ENCODE measurements at regions not wholly inside any gene's neighbourhood (a gene's known extent, or its start where the extent isn't known, plus 50 kb on each side); places are given as distances from the start of the nearest gene placed in this dataset.

DNA sequence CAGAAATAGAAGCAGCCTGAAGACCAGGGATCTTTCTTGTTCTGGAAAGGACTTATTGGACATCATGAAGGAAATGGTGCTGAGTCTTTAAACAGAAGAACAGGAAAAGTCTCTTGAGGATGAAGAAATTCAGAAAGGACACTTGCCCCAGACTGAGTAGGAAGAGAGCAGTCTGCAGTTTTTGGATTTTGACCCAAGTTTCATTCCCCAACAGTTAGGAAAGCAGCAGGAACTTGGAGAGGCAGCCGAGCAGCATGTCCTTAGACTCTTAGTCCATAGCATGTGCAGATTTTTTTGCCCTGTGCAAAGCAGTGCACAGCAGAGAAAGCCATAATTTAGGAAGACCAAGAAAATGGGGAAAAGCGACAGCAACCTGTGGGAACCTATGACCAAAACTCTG, 927.2 kb upstream of the AUTS2 start:
- DNase-seq (ENCODE audit: low read depth): no peak

DNA sequence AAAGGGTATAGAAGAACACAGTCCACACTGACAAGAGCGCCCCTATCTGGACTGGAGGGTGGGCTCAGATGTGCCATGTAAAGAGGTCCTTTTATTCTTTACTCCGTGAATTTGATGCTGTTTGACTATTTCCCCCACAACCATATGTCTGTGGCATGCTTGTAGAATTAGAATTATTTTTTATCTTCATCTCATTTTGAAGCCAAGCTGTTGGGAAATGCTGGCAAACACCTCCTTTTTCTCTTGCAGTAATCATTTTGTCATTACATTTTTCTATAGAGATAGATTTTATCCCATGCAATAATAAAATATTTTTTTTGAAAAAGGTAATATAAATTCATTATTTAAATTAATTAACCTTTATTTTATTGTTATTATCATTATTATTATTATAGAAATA, 926.6 kb upstream of the AUTS2 start:
- no peak for DNase-seq (ENCODE audit: low read depth)

DNA sequence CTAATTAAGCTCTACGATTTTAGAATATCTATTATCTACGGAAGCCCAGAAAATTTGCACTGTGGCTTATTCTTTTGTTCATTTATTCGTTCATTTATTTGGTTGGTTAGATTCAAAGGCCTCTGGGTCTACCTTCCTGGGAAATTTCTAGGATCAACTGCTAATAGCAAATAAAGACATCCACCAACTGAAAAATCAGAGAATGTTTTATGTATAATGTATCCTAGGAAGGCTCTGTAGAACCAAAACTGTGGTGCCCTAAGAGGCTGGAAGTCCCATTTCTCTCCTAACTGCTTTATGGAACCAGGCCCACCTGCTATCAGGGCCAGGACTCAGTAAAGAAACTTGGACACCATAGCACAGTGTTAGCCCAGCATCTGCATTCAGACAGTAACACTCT, 923.4 kb upstream of the AUTS2 start:
- no peak for DNase-seq (ENCODE audit: low read depth)

DNA sequence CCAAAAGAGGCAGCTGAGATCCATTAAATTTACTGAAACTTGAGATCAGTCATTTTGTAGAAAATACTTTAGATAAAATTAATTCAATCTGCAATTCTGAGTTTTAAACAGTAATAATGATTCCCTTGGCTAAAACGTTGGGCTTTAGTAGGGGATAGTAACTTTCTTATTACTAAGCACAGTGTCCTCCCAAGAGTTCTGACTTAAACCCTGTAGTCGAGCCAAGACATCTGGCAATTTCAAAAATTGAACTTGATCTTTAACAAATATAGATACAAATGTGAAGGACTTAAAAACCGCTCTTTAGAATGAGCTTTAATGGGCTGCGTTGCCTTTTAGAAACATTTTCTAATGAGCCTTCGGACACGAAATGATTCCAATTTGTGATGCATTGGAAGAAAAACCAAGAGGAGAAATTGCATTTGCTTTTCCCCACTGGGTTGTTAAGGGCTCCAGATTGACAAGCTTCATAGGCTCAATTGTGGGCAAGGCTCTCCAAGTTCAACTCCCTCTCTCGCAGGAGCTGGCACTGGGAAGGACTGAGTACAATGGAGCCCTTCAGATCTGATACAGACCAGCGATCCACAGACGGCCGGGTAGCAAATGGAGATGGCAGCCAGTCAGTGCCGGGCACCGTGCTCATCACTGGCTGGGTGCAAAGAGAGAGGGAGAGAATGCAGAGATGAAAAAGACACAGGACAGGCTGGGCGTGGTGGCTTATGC, 921.3 kb upstream of the AUTS2 start:
- no peak for DNase-seq (ENCODE audit: low read depth)

DNA sequence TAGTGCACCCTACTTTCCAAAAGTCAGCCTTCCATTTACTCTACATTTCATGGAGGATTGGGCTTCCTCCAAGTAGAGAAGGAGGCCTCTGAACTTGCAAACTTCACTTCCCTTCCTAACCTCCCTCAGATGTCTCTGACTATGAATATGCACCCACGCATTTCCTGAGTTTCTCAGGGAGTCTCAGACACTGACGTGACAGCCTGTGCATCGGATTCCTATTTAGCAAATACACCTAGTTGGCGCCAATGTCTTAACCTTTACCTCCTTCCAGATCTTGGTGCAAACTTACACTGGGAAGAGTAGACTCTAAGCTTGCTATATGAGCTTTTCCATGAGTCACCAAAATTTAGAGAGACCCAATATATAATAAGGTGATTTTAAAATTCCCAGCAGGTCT, 920.1 kb upstream of the AUTS2 start:
- DNase-seq (ENCODE audit: low read depth): no peak

DNA sequence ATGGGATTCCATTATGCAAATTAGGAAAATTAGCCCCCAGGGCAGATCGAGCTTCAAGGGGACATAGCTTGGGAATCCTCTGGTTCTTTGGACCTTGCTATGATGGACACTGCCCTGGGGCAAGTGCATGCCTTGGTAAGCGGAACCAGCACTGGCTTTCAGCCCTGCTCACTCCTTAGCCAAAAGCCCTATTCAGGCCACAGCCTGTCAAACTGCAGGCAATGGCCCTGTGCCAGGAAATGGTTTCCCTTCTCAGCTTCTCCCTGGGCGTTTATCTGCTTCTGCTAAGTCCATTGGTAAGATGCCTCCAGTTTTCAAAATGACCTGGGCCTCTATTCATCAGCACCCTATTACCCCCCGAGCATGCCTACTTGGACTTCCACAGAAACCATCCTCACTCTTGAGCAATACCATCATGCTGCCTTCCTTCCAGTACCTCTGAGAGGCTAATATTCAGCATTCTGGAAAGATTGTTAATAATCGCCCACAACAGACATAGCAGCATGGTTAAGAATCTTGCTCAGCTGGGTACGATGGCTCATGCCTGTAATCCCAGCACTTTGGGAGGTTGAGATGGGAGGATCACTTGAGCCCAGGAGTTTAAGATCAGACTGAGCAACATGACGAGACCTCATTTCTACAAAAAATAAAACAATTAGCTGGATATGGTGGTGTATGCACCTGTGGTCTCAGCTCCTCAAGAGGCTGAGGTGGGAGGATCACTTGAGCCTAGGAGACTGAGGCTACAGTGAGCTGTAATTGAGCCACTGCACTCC, 918.6 kb upstream of the AUTS2 start:
- DNase-seq (ENCODE audit: low read depth): no peak

DNA sequence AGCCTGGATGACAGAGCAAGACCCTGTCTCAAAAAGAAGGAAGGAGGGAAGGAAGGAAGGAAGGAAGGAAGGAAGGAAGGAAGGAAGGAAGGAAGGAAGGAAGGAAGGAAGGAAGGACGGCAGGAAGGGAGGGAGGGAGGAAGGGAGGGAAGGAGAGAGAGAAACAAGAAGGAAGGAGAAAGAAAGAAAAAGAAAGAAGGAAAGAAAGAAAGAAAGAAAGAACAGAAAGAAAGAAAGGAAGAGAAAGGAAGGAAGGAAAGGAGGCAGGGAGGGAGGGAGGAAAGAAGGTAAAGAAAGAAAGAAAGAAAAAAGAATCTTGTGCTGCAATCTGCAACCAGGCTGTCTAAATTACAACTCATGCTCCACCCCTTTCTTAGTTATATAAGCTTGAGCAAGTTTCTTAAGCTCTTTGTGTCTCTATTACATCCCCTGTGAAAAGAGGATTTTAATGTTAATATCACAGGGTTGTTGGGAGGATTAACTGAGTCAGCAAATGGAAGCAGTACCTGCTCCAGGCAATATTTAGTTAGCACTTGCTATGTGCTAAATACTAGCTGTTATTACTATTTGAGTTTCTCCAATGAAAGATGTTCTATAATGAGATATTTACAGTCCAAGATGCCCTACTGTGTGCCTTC, 917.9 kb upstream of the AUTS2 start:
- DNase-seq (ENCODE audit: low read depth): no peak

DNA sequence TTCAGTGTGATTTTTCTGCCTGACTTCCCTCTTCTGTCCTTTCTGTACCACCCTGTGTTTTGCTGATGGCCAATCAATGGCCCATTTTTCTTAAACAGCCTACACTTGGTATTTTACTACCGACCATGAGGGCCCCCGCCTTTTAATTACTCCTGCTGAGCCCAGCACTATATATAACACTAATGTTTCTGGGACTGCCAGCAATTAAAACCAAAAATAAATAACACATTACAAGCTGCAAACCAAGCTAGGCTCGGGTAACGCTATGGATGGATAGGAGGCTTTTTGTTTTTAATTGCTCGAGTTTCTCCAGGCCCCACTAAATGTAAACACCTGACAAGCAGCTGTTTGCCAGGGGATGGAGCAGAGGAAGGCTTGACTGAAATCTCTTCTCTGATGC, 915.4 kb upstream of the AUTS2 start:
- no peak for DNase-seq (ENCODE audit: low read depth)

DNA sequence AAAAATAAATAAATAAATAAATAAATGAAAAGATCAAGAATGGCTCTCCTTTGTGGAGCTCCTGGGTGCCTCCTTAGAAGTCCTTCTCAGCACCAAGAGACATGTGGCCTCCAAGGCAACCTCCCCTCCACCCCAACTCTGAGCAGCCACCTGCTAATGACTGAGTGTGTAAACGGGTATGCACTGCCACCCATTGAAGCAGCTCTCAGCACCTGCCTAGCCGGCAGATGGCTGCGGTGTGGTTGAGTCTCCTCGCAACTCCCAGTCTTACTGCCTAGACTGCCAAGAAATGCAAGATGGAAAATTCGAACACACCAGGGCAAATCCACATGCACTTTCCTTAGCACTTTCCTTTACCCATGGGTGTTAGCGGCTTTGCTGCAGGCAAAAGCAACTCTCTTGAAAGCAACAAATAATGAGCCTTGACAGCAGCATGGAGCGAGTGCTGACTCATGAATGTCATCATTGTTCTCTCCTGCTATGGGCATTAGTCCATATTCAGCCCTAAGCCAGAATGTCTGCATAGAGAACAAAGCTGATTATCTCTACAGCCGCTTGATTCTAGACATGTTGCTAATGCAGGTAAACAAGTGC, 913.9 kb upstream of the AUTS2 start:
- DNase-seq (ENCODE audit: low read depth): no peak

DNA sequence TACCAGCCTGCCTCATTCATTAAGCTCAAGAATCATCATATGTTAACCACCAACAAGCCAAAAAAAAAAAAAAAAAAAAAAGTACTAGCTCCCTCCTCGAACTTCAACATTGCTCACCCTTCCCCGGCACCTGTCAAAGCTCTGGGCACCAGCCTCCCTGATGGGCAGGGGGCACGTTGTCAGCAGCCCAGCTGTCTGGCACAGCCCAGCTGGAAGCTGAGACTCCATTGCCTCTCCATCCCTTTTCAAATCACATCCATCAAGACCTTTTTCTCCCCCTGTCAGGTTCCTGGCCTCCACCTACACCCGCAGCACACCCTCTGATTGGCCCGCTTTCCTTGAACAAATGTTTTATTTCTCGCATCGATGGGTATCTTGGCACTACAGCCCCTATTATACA, 913.3 kb upstream of the AUTS2 start:
- DNase-seq (ENCODE audit: low read depth): no peak

DNA sequence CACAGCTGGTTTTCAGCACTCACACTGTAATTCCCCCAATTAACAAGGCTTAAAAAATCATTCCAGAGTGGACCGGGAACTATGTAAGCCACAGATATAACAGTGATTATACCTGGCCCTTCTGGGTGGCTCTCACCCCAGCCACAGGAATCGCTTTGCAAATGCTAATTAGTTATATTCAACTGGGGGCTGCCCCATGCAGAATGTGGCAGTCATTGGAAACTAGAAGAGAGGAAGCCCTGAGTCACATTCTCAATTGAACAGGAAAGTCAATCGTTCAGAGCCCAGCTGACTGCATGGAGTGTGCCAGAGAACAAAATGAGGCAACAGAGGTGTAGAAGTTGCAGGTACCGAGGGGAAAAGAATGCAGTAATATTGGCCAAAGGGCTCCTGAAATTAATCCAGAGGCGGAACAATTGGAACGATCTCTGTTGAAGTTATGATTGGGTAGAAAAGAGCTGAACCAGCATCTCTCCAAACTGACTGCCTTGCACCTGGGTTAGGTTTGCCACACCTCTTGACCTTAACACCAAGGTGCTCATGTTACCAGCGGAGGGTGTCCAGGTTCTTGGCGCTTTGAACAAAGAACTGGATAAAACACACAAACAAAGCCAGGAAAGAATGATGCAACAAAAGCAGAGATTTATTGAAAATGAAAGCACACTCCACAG, 909.7 kb upstream of the AUTS2 start:
- no peak for DNase-seq (ENCODE audit: low read depth)

DNA sequence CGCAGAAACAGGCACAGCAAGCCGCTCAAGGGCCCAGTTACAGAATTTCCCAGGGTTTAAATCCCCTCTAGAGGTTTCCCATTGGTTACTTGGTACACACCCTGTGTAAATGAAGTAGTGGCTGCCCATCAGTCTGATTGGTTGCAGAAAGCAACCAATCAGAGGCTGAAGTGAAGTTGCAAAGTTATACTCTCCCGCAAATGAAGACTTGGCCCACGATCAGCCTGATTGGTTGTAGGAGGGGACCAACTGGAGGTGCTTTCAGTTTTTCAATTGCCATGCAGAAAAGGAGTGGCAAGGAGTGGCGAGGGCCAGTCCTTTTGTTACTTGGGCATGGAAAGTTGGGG, 909.2 kb upstream of the AUTS2 start:
- DNase-seq (ENCODE audit: low read depth): no peak

DNA sequence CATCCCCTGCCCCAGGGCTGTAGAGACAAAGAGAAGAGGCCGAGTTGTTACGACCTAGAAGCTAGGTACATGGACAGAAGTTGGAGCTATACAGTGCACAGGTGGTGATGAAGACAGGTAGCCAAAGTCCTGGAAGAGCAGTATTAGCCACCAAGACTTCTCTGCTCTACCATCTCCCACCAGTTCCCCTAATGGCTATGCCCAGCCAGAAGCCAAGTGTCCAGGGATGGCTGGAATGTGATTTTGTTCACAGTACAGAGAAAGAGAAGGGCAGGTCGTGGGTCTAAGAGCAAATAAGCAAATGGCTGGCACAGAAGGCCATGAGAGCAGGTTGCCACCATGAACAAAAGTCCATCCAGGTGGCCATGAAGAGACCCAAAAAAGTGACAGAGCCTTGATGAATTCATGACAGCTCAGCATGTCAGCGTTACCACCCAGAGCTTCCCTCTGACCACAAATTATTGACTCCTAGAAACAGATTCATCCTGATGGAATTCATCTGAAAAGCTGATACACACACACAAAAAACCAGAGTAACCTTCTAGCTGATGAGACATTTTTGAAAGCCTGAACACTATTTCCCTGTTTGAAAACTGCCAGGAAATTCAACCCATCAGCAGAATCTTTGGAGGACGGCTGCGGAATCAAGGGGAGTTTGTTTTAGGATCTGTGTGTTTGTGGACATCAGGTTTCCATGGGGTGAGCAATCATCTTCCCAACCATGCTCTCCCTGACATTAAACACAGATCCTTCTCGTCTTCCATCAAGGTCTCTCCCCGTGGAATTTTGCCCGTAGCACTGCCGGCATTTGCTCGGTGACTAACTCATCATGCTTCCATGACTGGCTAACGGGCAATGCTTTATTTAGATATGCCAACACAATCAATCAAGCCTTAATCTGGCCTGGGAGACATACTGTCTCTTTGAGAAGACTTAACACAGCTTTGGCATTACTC, 906.7 kb upstream of the AUTS2 start:
- no peak for DNase-seq (ENCODE audit: low read depth)

DNA sequence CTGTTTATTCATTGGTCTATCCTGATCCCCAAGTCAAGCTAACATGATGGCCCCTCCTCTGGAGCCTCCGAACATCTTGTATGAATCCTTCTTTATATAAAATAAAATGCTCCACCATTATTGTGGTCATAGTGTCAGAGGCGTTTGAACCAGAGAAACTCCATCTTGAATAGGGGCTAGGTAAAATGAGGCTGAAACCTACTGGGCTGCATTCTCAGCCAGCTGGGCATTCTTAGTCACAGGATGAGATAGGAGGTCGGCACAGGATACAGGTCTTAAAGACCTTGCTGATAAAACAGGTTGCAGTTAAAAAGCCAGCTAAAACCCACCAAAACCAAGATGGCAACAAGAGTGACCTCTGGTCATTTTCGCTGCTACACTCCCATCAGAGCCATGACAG, 905.8 kb upstream of the AUTS2 start:
- DNase-seq (ENCODE audit: low read depth): no peak

DNA sequence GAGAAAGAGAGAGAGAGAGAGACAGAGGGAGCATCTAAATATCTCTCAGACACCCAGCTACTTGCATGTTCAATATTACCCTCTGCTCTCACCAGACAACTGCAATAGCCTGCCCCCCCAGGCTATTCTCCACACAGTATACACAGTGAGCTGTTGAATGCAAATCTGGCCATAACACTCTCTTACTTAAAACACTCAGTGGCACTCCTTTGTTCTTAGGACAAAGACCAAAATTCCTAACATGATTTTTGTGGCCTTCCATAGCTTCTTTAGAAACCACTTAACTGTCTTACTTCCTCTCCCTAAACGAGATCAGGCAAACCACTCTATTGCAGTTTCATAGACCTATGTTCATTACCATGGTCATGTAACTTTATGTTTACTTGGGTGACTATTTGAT, 903.6 kb upstream of the AUTS2 start:
- no peak for DNase-seq (ENCODE audit: low read depth)

DNA sequence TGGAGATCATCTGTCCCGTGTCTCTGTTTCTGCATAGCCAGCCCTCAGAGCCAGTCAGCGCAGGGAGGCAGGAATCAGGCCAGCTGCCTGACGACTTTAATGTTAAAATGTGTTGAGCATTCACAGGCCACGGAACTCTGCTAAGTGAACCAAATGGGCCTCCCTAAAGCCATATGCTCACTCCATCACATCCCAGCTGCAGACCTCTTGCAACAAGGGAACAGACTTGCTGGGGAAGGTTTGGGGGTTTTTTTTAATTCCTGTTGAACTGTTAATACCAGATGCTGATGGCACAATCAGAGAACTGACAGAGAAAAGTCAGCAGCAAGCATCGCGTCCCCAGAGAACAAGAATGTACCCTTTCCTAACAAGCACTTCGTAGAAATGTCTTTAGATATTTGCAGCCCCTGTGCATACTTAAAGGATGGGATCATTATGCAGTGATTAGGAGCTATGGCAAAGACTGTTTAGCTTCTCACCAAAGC, 900.4 kb upstream of the AUTS2 start:
- no peak for DNase-seq (ENCODE audit: low read depth)

DNA sequence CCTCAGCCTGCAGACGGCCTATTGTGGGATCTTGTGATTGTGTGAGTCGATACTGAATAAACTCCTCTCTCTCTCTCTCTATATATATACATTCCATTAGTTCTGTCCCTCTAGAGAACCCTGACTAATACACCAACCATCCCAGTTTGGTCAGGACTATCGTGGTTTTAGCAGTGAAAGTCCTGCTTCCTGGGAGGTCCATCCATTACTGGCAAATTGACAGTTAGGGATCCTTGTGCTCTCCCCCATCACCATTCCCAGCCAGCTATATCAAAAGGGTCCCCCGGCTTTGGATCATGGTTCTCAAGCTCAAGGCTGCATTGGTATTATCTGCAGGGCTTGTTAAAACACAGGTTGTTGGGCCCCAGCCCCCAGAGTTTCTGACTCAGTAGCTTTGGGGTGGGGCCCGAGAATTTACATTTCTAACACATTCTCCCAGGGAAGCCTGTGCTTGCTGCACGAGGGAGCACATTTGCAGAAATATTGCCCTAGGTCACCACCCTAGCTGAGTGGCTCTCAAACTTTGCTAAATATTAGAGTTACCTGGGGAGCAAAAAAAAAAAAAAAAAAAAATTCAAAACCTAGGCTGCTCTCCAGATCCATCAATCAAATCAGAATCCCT, 899.1 kb upstream of the AUTS2 start:
- no peak for DNase-seq (ENCODE audit: low read depth)

DNA sequence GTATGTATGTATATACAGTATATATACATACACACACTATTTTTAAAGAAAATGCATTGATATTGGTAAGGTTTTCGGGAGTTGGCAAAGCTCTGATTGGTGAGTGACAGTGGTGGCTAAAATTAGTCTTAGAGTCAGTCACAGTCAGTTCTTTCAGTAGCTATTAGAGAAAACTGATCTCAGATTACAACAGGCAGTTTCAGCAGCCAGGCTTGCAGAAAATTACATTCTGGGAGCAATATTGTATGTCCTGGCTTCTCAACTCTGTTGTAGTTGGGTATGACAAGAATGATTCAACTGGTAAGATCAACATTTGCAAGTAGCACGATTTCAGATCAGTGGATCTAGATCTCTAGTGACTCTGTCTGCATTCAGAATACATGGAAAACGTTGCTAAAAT, 897.9 kb upstream of the AUTS2 start:
- no peak for DNase-seq (ENCODE audit: low read depth)

DNA sequence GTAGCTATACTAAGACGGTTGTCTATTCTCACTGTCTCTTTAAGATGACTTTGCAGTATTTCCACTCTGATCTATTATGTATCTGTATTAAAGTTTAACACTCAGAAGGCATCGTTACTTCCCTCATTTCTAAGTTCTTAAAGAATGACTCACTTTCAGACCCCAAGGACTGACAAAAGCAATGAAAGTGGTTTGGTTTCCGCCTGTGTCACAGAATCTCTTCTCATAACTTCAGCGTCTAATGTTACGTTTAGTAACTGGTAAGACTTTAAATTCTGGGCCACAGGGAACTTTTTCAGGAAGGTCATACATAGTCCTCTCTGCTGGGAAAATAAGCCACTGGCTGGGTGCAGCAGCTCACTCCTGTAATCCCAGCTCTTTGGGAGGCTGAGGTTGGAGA, 892.0 kb upstream of the AUTS2 start:
- DNase-seq (ENCODE audit: low read depth): no peak

DNA sequence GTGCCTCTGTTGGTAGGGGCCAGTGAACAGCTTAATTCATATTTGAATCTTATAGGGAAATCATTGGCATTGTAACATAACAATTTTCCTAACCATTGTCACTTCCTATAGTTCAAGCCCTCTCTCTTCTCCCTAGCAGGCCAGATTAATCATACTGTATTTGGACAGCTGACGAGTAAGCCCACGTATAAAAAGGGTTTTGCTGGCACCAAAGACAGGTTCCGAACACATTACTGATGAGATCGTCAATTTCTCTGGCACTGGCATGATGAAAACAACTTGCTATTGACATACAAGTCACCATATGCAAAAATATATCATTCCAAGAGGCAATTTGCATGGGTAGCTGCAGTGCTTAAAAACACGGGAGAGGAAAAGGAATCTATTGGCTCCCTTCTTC, 891.1 kb upstream of the AUTS2 start:
- DNase-seq (ENCODE audit: low read depth): no peak

DNA sequence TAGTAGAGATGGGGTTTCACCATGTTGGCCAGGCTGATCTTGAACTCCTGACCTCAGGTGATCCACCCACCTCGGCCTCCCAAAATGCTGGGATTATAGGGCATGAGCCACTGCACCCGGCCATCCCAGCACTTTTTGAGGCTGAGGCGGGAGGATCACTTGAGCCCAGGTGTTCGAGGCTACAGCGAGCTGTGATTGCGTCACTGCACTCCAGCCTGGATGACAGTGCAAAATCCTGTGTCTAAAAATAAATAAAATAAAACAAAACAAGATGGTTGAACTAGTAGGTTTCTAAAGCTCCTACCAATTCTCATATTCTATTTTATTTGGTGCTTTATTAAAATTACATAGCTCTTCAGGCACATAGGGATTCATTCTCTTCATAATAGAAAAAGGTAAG, 890.3 kb upstream of the AUTS2 start:
- DNase-seq (ENCODE audit: low read depth): no peak
